IMR-90 (cell line): ENCODE measurements at regions not wholly inside any gene's neighbourhood (a gene's known extent, or its start where the extent isn't known, plus 50 kb on each side); places are given as distances from the start of the nearest gene placed in this dataset.

Experiments used
- CTCF ChIP-seq: conservative IDR thresholded peaks from 2 replicates; pipeline ENCODE4 v1.5.1; 2012; ENCODE audit warnings: mild to moderate bottlenecking, low read depth, low read length, improper control_type of control experiment
- FOS ChIP-seq: fragments of 150-350 bp; IDR thresholded peaks from 2 replicates; pipeline ENCODE4 v1.6.1; 2016; ENCODE audit warnings: low read depth, low read length

GRCh38 chr4:1506956-1507721 lies 100.9 kb upstream of the NKX1-1 start:
- TF ChIP-seq FOS (no peak), CTCF (no peak)
